ENCODE measurements at regions not wholly inside any gene's neighbourhood (a gene's known extent, or its start where the extent isn't known, plus 50 kb on each side); places are given as distances from the start of the nearest gene placed in this dataset.

DNA sequence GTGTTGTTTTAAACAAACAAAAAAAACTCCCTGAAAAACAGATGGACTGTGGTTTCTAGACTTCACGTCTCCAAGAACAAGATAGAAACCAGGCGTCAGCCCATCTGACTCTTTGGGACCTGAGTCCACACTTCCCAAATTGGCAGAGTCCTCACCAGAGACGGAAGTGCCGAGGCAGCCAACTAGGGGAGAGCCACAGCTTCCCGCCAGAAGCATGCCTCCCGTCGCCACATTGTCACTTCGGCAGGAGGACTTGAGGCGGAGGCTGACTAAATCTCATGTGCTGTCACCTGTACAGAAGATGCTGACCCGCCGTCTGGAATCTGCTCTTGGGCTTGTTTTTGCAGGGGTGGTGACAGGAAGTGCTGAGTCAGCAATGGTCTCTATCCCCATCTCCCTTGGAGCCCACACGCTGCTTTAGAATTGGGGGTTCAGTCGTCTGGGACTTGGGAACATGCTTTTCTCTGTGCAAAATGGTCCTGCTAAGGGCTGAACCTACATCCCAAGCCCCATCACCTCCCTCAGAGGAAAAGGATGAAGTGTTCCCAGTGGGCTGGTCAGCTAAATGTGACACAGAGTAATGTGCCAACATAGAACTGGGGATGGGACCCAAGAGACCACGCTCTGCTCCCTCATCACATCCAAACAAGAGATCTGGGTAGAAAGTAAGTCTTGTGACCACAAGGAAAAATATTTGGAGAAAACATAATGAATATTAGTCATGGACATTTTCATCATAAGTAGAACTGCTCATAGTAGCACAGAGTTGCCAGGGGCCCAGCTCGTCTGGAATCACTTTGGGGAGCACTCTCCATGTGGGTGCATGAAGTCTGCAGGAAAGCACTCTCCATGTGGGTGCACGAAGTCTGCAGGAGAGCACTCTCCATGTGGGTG is 152.9 kb downstream of the SNX19 start:
- H3K4me1 ChIP-seq (ENCODE audit: control insufficient read depth in 4 of 4, insufficient read depth in 4 of 4, low read length in 3 of 4), result no peaks in the 10 kb centered on the region
- TF ChIP-seq TAF1 (conservative IDR thresholded peaks at IDR 0.05), result no peak
- DNase-seq (ENCODE audit: low spot score), result no peak
- no peak overlapping the region for H3K9ac ChIP-seq (ENCODE audit: low read depth in 1 of 2, low read length in 2 of 2)
- no peak overlapping the region for H3K27ac ChIP-seq (ENCODE audit: low read depth in 1 of 2, low read length in 2 of 2)
- no peak overlapping the region for H3K4me3 ChIP-seq (ENCODE audit: low read depth in 1 of 3, low read length in 3 of 3)
- H3K9me3 ChIP-seq (ENCODE audit: control insufficient read depth in 4 of 4, low read length in 3 of 4), result peaks cover 0 to 2% (median 0%) of the 10 kb centered on the region in 4 donors
- no peaks in the 10 kb centered on the region for H3K36me3 ChIP-seq (ENCODE audit: control insufficient read depth in 4 of 4, insufficient read depth in 3 of 4, low read depth in 1 of 4, low read length in 3 of 4)
- WGBS, result 79% methylated on average over 16 of the region's 16 CpGs
- peaks cover 0 to 4% (median 0%) of the 10 kb centered on the region in 4 donors for H3K27me3 ChIP-seq (ENCODE audit: control insufficient read depth in 4 of 4, insufficient read depth in 4 of 4, low read length in 3 of 4)

DNA sequence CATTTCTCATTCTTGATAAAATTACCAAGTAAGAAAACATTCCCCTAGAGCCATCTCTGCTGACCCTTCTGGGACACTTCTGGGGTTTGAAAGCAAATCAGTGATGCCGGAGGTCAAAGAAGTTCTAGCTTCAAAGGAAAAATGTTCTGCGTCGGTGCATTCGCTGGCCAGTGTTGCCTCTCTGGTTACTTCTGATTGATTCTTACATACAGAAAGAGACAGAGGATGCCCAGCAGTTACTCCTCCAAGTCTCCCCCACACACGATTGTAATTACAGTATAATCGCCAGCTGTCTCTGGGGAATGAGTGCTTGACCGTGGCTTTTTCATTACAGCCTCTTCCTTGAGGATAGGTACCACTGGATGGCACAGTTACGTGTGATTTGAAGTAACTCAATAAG is 150.9 kb downstream of the SNX19 start:
- TF ChIP-seq GABPA (IDR thresholded peaks at IDR 0.05 in 1 of 2, conservative IDR thresholded peaks at IDR 0.05 in 1 of 2), result no peak
- TF ChIP-seq, protein P1, sequence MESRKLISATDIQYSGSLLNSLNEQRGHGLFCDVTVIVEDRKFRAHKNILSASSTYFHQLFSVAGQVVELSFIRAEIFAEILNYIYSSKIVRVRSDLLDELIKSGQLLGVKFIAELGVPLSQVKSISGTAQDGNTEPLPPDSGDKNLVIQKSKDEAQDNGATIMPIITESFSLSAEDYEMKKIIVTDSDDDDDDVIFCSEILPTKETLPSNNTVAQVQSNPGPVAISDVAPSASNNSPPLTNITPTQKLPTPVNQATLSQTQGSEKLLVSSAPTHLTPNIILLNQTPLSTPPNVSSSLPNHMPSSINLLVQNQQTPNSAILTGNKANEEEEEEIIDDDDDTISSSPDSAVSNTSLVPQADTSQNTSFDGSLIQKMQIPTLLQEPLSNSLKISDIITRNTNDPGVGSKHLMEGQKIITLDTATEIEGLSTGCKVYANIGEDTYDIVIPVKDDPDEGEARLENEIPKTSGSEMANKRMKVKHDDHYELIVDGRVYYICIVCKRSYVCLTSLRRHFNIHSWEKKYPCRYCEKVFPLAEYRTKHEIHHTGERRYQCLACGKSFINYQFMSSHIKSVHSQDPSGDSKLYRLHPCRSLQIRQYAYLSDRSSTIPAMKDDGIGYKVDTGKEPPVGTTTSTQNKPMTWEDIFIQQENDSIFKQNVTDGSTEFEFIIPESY (IDR thresholded peaks at IDR 0.05), result no peak
- TF ChIP-seq, protein P2, sequence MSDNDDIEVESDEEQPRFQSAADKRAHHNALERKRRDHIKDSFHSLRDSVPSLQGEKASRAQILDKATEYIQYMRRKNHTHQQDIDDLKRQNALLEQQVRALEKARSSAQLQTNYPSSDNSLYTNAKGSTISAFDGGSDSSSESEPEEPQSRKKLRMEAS (IDR thresholded peaks at IDR 0.05), result no peak
- DNase-seq (ENCODE audit: low spot score), result no peak
- H3K4me3 ChIP-seq (ENCODE audit: low read depth in 1 of 3, low read length in 3 of 3), result no peak overlapping the region
- peaks cover 0 to 3% (median 0%) of the 10 kb centered on the region in 4 donors for H3K27me3 ChIP-seq (ENCODE audit: control insufficient read depth in 4 of 4, insufficient read depth in 4 of 4, low read length in 3 of 4)
- peaks cover 0 to 2% (median 0%) of the 10 kb centered on the region in 4 donors for H3K9me3 ChIP-seq (ENCODE audit: control insufficient read depth in 4 of 4, low read length in 3 of 4)
- H3K27ac ChIP-seq (ENCODE audit: low read depth in 1 of 2, low read length in 2 of 2), result no peak overlapping the region
- 78% methylated on average over 8 of the region's 8 CpGs for WGBS
- H3K9ac ChIP-seq (ENCODE audit: low read depth in 1 of 2, low read length in 2 of 2), result no peak overlapping the region
- no peaks in the 10 kb centered on the region for H3K36me3 ChIP-seq (ENCODE audit: control insufficient read depth in 4 of 4, insufficient read depth in 3 of 4, low read depth in 1 of 4, low read length in 3 of 4)
- H3K4me1 ChIP-seq (ENCODE audit: control insufficient read depth in 4 of 4, insufficient read depth in 4 of 4, low read length in 3 of 4), result no peaks in the 10 kb centered on the region

DNA sequence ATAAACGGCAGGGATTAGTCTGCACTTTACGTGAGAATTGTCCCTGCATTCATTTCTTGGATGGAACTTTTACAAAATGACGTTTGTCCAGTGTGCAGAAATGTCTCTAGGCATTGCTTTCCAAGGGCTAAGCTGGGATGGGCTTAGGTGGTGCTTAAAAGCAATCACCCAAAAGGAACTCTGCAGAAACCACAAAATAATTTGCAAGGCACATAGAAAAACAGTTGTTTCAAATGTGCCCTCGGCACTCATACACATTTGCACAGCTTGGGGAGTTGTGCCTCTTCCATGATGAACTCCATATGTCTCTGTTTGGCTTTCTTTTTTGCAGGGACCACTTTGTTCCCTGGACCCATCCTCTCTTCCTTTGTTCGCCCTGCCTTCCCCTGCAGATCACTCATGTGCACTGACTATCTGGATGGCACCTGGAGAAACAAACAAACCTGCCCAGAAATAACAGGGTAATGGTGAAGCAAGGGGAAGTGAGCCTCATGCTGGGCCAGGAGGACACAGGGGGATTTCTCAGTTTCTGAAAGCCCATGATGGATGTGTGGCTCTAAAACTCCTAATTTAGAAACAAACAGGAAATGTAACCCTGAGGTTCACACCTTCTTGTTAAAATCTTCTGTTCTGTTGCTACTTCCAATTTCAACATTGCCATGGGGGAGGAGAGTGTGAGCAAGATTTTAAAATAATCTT is 150.2 kb downstream of the SNX19 start:
- 54% methylated on average over 5 of the region's 5 CpGs for WGBS
- no peaks in the 10 kb centered on the region for H3K4me1 ChIP-seq (ENCODE audit: control insufficient read depth in 4 of 4, insufficient read depth in 4 of 4, low read length in 3 of 4)
- peaks cover 0 to 2% (median 0%) of the 10 kb centered on the region in 4 donors for H3K9me3 ChIP-seq (ENCODE audit: control insufficient read depth in 4 of 4, low read length in 3 of 4)
- H3K4me3 ChIP-seq (ENCODE audit: low read depth in 1 of 3, low read length in 3 of 3), result no peak overlapping the region
- no peak overlapping the region for H3K9ac ChIP-seq (ENCODE audit: low read depth in 1 of 2, low read length in 2 of 2)
- no peaks in the 10 kb centered on the region for H3K36me3 ChIP-seq (ENCODE audit: control insufficient read depth in 4 of 4, insufficient read depth in 3 of 4, low read depth in 1 of 4, low read length in 3 of 4)
- no peak for TF ChIP-seq EGR1 (IDR thresholded peaks at IDR 0.05; ENCODE audit: low read depth in 2 of 2)
- no peak for DNase-seq (ENCODE audit: low spot score)
- peaks cover 0 to 3% (median 0%) of the 10 kb centered on the region in 4 donors for H3K27me3 ChIP-seq (ENCODE audit: control insufficient read depth in 4 of 4, insufficient read depth in 4 of 4, low read length in 3 of 4)
- no peak overlapping the region for H3K27ac ChIP-seq (ENCODE audit: low read depth in 1 of 2, low read length in 2 of 2)
